Neural cell (in vitro differentiated cells): ENCODE measurements at regions not wholly inside any gene's neighbourhood (a gene's known extent, or its start where the extent isn't known, plus 50 kb on each side); places are given as distances from the start of the nearest gene placed in this dataset.

Experiments used
- CTCF ChIP-seq: fragments of 450-650 bp; IDR thresholded peaks from 2 replicates; pipeline ENCODE4 v1.5.1; 2014; ENCODE audit warnings: antibody characterized with exemption, mild to moderate bottlenecking, moderate library complexity; ENCODE audit not compliant: poor library complexity, severe bottlenecking
- EP300 ChIP-seq: fragments of 450-650 bp; conservative IDR thresholded peaks from 2 replicates; pipeline ENCODE4 v1.6.1; 2014; ENCODE audit warnings: antibody characterized with exemption, mild to moderate bottlenecking, moderate library complexity; ENCODE audit not compliant: poor library complexity, severe bottlenecking
- EZH2 ChIP-seq: fragments of 200-600, 300-800 bp; shearing (Covaris generic), sonication (generic); IDR thresholded peaks from 2 replicates; pipeline ENCODE4 v1.6.1; 2014; ENCODE audit warnings: antibody characterized with exemption, low read length, borderline replicate concordance, mild to moderate bottlenecking; ENCODE audit not compliant: insufficient read depth, poor library complexity, severe bottlenecking
- MXI1 ChIP-seq: fragments of 450-650 bp; conservative IDR thresholded peaks from 2 replicates; pipeline ENCODE4 v1.6.1; 2014; ENCODE audit warnings: antibody characterized with exemption, mild to moderate bottlenecking; ENCODE audit not compliant: poor library complexity, severe bottlenecking
- POLR2AphosphoS5 ChIP-seq: IDR thresholded peaks from 2 replicates; pipeline ENCODE4 v1.6.1; 2012
- RAD21 ChIP-seq: fragments of 450-650 bp; conservative IDR thresholded peaks from 2 replicates; pipeline ENCODE4 v1.6.1; 2014; ENCODE audit warnings: antibody characterized with exemption, mild to moderate bottlenecking, moderate library complexity
- REST ChIP-seq: IDR thresholded peaks from 2 replicates; pipeline ENCODE4 v1.6.1; 2012; ENCODE audit warnings: borderline replicate concordance
- SMC3 ChIP-seq: fragments of 450-650 bp; conservative IDR thresholded peaks from 2 replicates; pipeline ENCODE4 v1.6.1; 2014; ENCODE audit warnings: antibody characterized with exemption, mild to moderate bottlenecking, moderate library complexity; ENCODE audit not compliant: poor library complexity
- TAF1 ChIP-seq: IDR thresholded peaks from 2 replicates; pipeline ENCODE4 v1.6.1; 2012; ENCODE audit warnings: low read depth

- TF ChIP-seq CTCF, result no peak
- TF ChIP-seq POLR2AphosphoS5, result no peak
- no peak for TF ChIP-seq EP300
- no peak for TF ChIP-seq EZH2
- no peak for TF ChIP-seq REST
- no peak for TF ChIP-seq TAF1
- TF ChIP-seq RAD21, result no peak
- TF ChIP-seq MXI1, result no peak
- TF ChIP-seq SMC3, result no peak
Measured at GRCh38 chr4:166518315-166518714, 645.3 kb downstream of the TLL1 start.
